ENCODE measurements at regions not wholly inside any gene's neighbourhood (a gene's known extent, or its start where the extent isn't known, plus 50 kb on each side); places are given as distances from the start of the nearest gene placed in this dataset.

- TF ChIP-seq CTCF (conservative IDR thresholded peaks at IDR 0.05; ENCODE audit: low read length) (no peak), EZH2phosphoT487 (IDR thresholded peaks at IDR 0.05; ENCODE audit: borderline replicate concordance, low read depth, low read length) (no peak)
Measured at GRCh38 chr9:17004500-17004899, 130.3 kb upstream of the CNTLN start.

All from OCI-LY7 (cell line).